ENCODE measurements at regions not wholly inside any gene's neighbourhood (a gene's known extent, or its start where the extent isn't known, plus 50 kb on each side); places are given as distances from the start of the nearest gene placed in this dataset.

DNA sequence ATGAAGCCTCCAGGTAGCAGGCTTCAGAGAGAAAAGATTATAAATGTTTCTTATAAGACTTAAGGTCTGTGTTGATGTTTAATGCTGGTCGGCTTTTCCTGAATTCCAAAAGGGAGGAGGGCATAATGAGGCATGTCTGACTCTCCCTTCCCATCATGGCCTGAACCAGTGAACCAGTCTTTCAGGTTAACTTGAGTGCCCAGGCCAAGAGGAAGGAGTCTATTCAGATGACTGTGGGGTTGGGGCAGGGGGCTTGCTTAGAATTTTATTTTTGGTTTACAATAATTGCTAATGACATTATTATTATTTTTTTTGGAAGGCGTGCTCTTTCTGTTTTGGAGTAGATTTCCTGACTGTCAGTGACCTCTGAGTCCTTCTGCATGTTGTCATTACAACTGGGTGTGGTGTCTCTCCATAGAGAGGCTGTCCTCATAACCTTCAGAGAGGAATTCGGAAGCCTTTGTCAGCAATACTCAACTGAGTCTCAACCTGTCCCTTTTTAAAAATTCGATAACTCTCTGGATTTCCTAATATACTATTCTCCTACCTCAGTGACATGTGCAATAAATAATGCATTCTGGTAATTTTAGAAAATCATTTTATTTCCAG, 275.1 kb upstream of the CXCR4 start:
- Histone ChIP-seq H2AFZ (ENCODE audit: low read depth, low read length) (no peak overlapping the region), H3K9ac (ENCODE audit: low read length) (no peak overlapping the region), H3K36me3 (ENCODE audit: insufficient read depth, low read length) (no peaks in the 10 kb centered on the region), H3K9me2 (ENCODE audit: insufficient read depth, low read length) (no peaks in the 10 kb centered on the region), H3K79me2 (replicated peaks; ENCODE audit: insufficient read depth, low read length) (no peaks in the 10 kb centered on the region), H3K27ac (ENCODE audit: low read length) (no peak overlapping the region), H3K4me3 (ENCODE audit: low read length) (no peak overlapping the region), H3K27me3 (ENCODE audit: insufficient read depth, low read depth, low read length) (no peaks in the 10 kb centered on the region), H3K9me3 (ENCODE audit: low read length) (no peaks in the 10 kb centered on the region), H3F3A (ENCODE audit: insufficient read depth, low read length, poor library complexity, severe bottlenecking) (no peaks in the 10 kb centered on the region), H4K20me1 (ENCODE audit: insufficient read depth) (no peaks in the 10 kb centered on the region), H3K4me2 (ENCODE audit: low read length) (no peak overlapping the region)
- TF ChIP-seq, protein P1, sequence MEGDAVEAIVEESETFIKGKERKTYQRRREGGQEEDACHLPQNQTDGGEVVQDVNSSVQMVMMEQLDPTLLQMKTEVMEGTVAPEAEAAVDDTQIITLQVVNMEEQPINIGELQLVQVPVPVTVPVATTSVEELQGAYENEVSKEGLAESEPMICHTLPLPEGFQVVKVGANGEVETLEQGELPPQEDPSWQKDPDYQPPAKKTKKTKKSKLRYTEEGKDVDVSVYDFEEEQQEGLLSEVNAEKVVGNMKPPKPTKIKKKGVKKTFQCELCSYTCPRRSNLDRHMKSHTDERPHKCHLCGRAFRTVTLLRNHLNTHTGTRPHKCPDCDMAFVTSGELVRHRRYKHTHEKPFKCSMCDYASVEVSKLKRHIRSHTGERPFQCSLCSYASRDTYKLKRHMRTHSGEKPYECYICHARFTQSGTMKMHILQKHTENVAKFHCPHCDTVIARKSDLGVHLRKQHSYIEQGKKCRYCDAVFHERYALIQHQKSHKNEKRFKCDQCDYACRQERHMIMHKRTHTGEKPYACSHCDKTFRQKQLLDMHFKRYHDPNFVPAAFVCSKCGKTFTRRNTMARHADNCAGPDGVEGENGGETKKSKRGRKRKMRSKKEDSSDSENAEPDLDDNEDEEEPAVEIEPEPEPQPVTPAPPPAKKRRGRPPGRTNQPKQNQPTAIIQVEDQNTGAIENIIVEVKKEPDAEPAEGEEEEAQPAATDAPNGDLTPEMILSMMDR (IDR thresholded peaks at IDR 0.05; ENCODE audit: poor library complexity, severe bottlenecking): no peak
- TF ChIP-seq EP300 (conservative IDR thresholded peaks at IDR 0.05; ENCODE audit: poor library complexity, severe bottlenecking) (no peak), MXI1 (conservative IDR thresholded peaks at IDR 0.05; ENCODE audit: poor library complexity, severe bottlenecking) (no peak), EZH2 (IDR thresholded peaks at IDR 0.05; ENCODE audit: borderline replicate concordance, insufficient read depth, low read length, poor library complexity, severe bottlenecking) (no peak), RAD21 (conservative IDR thresholded peaks at IDR 0.05) (no peak), POLR2AphosphoS5 (IDR thresholded peaks at IDR 0.05) (no peak)
- TF ChIP-seq, protein P2, sequence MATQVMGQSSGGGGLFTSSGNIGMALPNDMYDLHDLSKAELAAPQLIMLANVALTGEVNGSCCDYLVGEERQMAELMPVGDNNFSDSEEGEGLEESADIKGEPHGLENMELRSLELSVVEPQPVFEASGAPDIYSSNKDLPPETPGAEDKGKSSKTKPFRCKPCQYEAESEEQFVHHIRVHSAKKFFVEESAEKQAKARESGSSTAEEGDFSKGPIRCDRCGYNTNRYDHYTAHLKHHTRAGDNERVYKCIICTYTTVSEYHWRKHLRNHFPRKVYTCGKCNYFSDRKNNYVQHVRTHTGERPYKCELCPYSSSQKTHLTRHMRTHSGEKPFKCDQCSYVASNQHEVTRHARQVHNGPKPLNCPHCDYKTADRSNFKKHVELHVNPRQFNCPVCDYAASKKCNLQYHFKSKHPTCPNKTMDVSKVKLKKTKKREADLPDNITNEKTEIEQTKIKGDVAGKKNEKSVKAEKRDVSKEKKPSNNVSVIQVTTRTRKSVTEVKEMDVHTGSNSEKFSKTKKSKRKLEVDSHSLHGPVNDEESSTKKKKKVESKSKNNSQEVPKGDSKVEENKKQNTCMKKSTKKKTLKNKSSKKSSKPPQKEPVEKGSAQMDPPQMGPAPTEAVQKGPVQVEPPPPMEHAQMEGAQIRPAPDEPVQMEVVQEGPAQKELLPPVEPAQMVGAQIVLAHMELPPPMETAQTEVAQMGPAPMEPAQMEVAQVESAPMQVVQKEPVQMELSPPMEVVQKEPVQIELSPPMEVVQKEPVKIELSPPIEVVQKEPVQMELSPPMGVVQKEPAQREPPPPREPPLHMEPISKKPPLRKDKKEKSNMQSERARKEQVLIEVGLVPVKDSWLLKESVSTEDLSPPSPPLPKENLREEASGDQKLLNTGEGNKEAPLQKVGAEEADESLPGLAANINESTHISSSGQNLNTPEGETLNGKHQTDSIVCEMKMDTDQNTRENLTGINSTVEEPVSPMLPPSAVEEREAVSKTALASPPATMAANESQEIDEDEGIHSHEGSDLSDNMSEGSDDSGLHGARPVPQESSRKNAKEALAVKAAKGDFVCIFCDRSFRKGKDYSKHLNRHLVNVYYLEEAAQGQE (IDR thresholded peaks at IDR 0.05; ENCODE audit: borderline replicate concordance): no peak

DNA sequence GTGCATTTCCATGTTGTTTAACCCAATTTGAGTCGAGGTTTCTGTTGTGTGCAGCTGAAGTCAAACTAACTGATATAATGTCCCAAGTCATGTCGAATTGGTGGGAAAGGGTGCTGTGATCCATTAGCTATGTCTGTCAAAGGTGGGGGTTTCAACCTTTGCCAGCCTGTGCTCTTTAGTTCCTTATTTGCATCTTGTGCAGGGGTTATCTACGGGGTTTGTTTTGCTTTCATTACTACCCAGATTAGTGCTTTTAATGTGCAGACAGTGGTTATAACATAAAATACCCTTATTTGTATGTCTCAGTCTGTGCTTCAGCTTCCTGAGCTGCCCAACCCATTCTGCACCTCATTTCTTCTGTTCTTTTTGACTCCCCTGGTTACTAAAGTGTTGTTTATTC, 271.9 kb upstream of the CXCR4 start:
- no peaks in the 10 kb centered on the region for H3K9me3 ChIP-seq (ENCODE audit: low read length)
- no peaks in the 10 kb centered on the region for H3F3A ChIP-seq (ENCODE audit: insufficient read depth, low read length, poor library complexity, severe bottlenecking)
- H3K9me2 ChIP-seq (ENCODE audit: insufficient read depth, low read length): no peaks in the 10 kb centered on the region
- H3K9ac ChIP-seq (ENCODE audit: low read length): no peak overlapping the region
- H3K4me2 ChIP-seq (ENCODE audit: low read length): no peak overlapping the region
- H4K20me1 ChIP-seq (ENCODE audit: insufficient read depth): no peaks in the 10 kb centered on the region
- no peak overlapping the region for H3K27ac ChIP-seq (ENCODE audit: low read length)
- no peaks in the 10 kb centered on the region for H3K27me3 ChIP-seq (ENCODE audit: insufficient read depth, low read depth, low read length)
- no peaks in the 10 kb centered on the region for H3K79me2 ChIP-seq (replicated peaks; ENCODE audit: insufficient read depth, low read length)
- no peaks in the 10 kb centered on the region for H3K36me3 ChIP-seq (ENCODE audit: insufficient read depth, low read length)
- H2AFZ ChIP-seq (ENCODE audit: low read depth, low read length): no peak overlapping the region
- no peak overlapping the region for H3K4me3 ChIP-seq (ENCODE audit: low read length)
- TF ChIP-seq TAF1 (IDR thresholded peaks at IDR 0.05; ENCODE audit: low read depth) (no peak), MXI1 (conservative IDR thresholded peaks at IDR 0.05; ENCODE audit: poor library complexity, severe bottlenecking) (no peak), EZH2 (IDR thresholded peaks at IDR 0.05; ENCODE audit: borderline replicate concordance, insufficient read depth, low read length, poor library complexity, severe bottlenecking) (no peak), SMC3 (conservative IDR thresholded peaks at IDR 0.05; ENCODE audit: poor library complexity) (no peak), POLR2AphosphoS5 (IDR thresholded peaks at IDR 0.05) (no peak), EP300 (conservative IDR thresholded peaks at IDR 0.05; ENCODE audit: poor library complexity, severe bottlenecking) (no peak), RAD21 (conservative IDR thresholded peaks at IDR 0.05) (no peak)
- TF ChIP-seq, protein P2 (IDR thresholded peaks at IDR 0.05; ENCODE audit: borderline replicate concordance): no peak
- TF ChIP-seq, protein P1 (IDR thresholded peaks at IDR 0.05; ENCODE audit: poor library complexity, severe bottlenecking): no peak

All from neural cell (in vitro differentiated cells).